ENCODE measurements at regions not wholly inside any gene's neighbourhood (a gene's known extent, or its start where the extent isn't known, plus 50 kb on each side); places are given as distances from the start of the nearest gene placed in this dataset.

DNA sequence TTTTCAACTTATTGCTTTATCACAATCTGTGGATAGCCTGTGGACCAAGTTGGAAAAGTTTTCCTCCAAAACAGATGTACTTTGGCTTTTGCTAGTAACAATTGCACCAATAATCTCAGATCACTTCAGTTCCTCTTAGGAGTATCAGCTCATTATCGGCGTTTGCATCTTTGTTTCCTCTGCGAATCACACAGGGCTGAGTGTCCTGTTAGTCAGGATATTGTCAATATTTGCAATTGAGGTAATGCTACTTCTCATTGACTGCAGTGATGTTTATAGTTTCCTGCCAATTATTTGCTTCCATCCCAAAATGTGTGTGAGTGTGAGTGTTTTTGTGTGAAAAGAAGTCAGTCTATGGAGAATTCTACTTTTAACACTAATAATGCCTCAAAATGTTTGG lies 545.0 kb downstream of the SI start:
- TF ChIP-seq EGR1 (IDR thresholded peaks at IDR 0.05) = no peak
- no peak for TF ChIP-seq YY1 (IDR thresholded peaks at IDR 0.05; ENCODE audit: low read depth)
- TF ChIP-seq NFIC (IDR thresholded peaks at IDR 0.05) = no peak
- no peak for TF ChIP-seq RAD21 (IDR thresholded peaks at IDR 0.05; ENCODE audit: low read depth)
- no peak for TF ChIP-seq TAF1 (IDR thresholded peaks at IDR 0.05; ENCODE audit: low read depth)
- TF ChIP-seq TEAD4 (IDR thresholded peaks at IDR 0.05) = no peak
- TF ChIP-seq, protein P1, sequence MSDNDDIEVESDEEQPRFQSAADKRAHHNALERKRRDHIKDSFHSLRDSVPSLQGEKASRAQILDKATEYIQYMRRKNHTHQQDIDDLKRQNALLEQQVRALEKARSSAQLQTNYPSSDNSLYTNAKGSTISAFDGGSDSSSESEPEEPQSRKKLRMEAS (IDR thresholded peaks at IDR 0.05) = no peak
- TF ChIP-seq FOXM1 (IDR thresholded peaks at IDR 0.05; ENCODE audit: borderline replicate concordance, low read depth) = no peak
- no peak for TF ChIP-seq EP300 (IDR thresholded peaks at IDR 0.05; ENCODE audit: borderline replicate concordance)
- no peak for TF ChIP-seq ZBTB7A (IDR thresholded peaks at IDR 0.05; ENCODE audit: low read depth)
- TF ChIP-seq, protein P2, sequence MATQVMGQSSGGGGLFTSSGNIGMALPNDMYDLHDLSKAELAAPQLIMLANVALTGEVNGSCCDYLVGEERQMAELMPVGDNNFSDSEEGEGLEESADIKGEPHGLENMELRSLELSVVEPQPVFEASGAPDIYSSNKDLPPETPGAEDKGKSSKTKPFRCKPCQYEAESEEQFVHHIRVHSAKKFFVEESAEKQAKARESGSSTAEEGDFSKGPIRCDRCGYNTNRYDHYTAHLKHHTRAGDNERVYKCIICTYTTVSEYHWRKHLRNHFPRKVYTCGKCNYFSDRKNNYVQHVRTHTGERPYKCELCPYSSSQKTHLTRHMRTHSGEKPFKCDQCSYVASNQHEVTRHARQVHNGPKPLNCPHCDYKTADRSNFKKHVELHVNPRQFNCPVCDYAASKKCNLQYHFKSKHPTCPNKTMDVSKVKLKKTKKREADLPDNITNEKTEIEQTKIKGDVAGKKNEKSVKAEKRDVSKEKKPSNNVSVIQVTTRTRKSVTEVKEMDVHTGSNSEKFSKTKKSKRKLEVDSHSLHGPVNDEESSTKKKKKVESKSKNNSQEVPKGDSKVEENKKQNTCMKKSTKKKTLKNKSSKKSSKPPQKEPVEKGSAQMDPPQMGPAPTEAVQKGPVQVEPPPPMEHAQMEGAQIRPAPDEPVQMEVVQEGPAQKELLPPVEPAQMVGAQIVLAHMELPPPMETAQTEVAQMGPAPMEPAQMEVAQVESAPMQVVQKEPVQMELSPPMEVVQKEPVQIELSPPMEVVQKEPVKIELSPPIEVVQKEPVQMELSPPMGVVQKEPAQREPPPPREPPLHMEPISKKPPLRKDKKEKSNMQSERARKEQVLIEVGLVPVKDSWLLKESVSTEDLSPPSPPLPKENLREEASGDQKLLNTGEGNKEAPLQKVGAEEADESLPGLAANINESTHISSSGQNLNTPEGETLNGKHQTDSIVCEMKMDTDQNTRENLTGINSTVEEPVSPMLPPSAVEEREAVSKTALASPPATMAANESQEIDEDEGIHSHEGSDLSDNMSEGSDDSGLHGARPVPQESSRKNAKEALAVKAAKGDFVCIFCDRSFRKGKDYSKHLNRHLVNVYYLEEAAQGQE (IDR thresholded peaks at IDR 0.05; ENCODE audit: low read depth) = no peak
- no peak for TF ChIP-seq TCF12 (IDR thresholded peaks at IDR 0.05; ENCODE audit: low read depth)
- no peak for TF ChIP-seq CEBPB (IDR thresholded peaks at IDR 0.05)
- TF ChIP-seq, protein P3, sequence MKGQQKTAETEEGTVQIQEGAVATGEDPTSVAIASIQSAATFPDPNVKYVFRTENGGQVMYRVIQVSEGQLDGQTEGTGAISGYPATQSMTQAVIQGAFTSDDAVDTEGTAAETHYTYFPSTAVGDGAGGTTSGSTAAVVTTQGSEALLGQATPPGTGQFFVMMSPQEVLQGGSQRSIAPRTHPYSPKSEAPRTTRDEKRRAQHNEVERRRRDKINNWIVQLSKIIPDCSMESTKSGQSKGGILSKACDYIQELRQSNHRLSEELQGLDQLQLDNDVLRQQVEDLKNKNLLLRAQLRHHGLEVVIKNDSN (IDR thresholded peaks at IDR 0.05) = no peak

DNA sequence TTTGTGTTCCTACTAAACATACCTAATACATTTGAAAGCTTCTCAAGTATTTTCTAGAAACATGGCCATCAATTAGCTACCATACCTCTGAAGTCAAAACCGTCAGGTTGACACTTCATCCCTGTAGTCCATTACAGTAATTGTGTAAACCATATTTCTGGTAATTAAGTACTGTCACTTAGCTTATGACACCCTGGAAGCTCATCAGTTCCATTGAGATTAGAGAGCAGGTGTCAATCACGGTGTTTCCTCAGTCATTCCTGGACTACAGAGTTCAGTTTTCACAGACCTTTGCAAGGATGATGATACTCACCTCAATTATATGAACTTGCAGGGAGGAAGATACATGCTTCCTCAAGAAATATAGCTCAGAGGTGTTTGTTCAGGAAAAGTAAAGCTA lies 552.0 kb downstream of the SI start:
- TF ChIP-seq, protein P3 (IDR thresholded peaks at IDR 0.05) = no peak
- TF ChIP-seq EP300 (IDR thresholded peaks at IDR 0.05; ENCODE audit: borderline replicate concordance) (no peak), NFIC (IDR thresholded peaks at IDR 0.05) (no peak), EGR1 (IDR thresholded peaks at IDR 0.05) (no peak), CREB1 (IDR thresholded peaks at IDR 0.05; ENCODE audit: low read depth) (no peak), FOXM1 (IDR thresholded peaks at IDR 0.05; ENCODE audit: borderline replicate concordance, low read depth) (no peak), ZBTB7A (IDR thresholded peaks at IDR 0.05; ENCODE audit: low read depth) (no peak), TCF12 (IDR thresholded peaks at IDR 0.05; ENCODE audit: low read depth) (no peak), CEBPB (IDR thresholded peaks at IDR 0.05) (no peak), YY1 (IDR thresholded peaks at IDR 0.05; ENCODE audit: low read depth) (no peak), TAF1 (IDR thresholded peaks at IDR 0.05; ENCODE audit: low read depth) (no peak), TEAD4 (IDR thresholded peaks at IDR 0.05) (no peak)
- TF ChIP-seq, protein P1 (IDR thresholded peaks at IDR 0.05) = no peak

DNA sequence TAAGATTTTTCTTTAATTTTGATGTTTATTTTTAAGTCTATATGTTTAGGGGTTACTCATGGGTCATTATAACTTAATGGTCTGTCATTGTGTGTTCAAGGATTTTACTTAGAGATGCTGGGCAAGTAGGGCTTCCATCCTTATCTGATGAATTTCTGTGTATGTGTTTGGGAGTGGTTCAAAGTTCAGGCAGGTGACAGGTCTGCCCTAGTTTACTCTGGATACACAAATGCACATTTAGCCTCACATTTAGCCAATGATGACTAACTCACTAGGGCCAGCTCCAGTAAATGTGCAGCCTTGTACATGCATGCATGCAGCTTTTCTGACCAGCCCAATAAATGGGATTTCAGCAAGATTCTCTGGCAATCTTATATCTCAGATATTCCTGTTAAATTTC lies 554.1 kb downstream of the SI start:
- TF ChIP-seq CREB1 (IDR thresholded peaks at IDR 0.05; ENCODE audit: low read depth) (no peak), FOXM1 (IDR thresholded peaks at IDR 0.05; ENCODE audit: borderline replicate concordance, low read depth) (no peak), NFIC (IDR thresholded peaks at IDR 0.05) (no peak), TAF1 (IDR thresholded peaks at IDR 0.05; ENCODE audit: low read depth) (no peak)
- TF ChIP-seq, protein P3 (IDR thresholded peaks at IDR 0.05) = no peak

DNA sequence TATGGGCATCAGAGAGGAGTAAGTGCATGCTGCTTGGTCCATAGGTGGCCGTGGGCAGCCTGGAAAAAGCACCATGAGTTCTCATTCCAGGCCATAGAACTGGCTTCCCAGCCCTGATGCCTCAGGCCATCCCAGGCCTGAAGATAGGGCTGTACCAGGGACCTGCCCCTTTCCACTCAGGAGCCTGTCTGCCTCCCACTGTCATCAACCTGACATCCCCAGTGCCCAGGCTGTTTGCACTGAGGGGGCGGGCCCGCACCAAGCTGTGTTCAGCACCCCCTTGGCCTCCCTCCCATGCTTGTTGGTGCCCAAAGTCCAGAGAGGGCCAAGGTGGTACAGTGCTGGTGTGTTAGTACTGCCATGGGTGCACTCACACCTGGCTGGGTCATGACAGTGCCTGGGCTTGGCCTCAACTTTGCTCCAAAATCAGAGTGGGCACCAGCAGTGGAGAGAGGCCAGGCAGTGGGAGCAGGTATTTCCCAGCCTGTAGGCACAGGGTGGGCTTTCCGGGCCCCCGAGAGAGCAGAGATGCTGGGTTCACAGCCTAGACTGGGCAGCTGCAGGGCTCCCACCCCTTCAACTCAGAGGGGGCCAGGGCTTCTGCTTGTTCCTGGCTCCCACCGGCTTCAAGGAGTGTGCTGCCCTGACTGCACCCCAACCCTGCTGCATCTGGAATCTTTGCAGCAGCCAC lies 556.1 kb downstream of the SI start:
- TF ChIP-seq, protein P3 (IDR thresholded peaks at IDR 0.05) = no peak
- TF ChIP-seq TEAD4 (IDR thresholded peaks at IDR 0.05) = no peak
- TF ChIP-seq RAD21 (IDR thresholded peaks at IDR 0.05; ENCODE audit: low read depth) = no peak
- no peak for TF ChIP-seq TAF1 (IDR thresholded peaks at IDR 0.05; ENCODE audit: low read depth)
- TF ChIP-seq, protein P1 (IDR thresholded peaks at IDR 0.05) = no peak
- TF ChIP-seq, protein P2 (IDR thresholded peaks at IDR 0.05; ENCODE audit: low read depth) = no peak
- TF ChIP-seq ZBTB7A (IDR thresholded peaks at IDR 0.05; ENCODE audit: low read depth) = no peak
- TF ChIP-seq NFIC (IDR thresholded peaks at IDR 0.05) = no peak
- no peak for TF ChIP-seq EGR1 (IDR thresholded peaks at IDR 0.05)
- TF ChIP-seq TCF12 (IDR thresholded peaks at IDR 0.05; ENCODE audit: low read depth) = no peak
- TF ChIP-seq YY1 (IDR thresholded peaks at IDR 0.05; ENCODE audit: low read depth) = no peak

DNA sequence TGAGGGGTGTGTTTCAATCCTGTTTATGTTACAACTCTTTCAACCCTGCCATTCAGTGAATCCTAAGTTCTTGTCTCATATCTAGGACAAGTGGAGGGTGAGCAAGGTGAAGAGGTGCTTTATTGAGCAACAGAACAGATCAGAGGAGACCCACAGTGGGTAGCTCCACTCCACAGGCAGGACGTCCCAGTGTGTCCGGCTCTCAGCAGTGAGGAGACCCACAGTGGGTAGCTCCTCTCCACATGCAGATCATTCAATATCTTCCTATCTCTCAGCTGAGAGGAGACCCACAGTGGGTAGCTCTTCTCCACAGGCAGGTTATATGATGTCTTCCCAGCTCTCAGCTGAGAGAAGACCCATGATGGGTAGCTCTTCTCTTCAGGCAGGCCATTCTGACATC lies 556.7 kb downstream of the SI start:
- TF ChIP-seq TEAD4 (IDR thresholded peaks at IDR 0.05) (no peak), NFIC (IDR thresholded peaks at IDR 0.05) (no peak), RAD21 (IDR thresholded peaks at IDR 0.05; ENCODE audit: low read depth) (no peak), TCF12 (IDR thresholded peaks at IDR 0.05; ENCODE audit: low read depth) (no peak), EGR1 (IDR thresholded peaks at IDR 0.05) (no peak)
- TF ChIP-seq, protein P1 (IDR thresholded peaks at IDR 0.05) = no peak
- TF ChIP-seq, protein P3 (IDR thresholded peaks at IDR 0.05) = no peak
